GM18951 (cell line): ENCODE measurements at regions not wholly inside any gene's neighbourhood (a gene's known extent, or its start where the extent isn't known, plus 50 kb on each side); places are given as distances from the start of the nearest gene placed in this dataset.

ENCODE experiments used
- POLR2A ChIP-seq: IDR thresholded peaks from 4 replicates; pipeline ENCODE4 v1.6.1; 2011; ENCODE audit warnings: mild to moderate bottlenecking; ENCODE audit not compliant: insufficient read length, insufficient read depth; ENCODE audit errors: extremely low read depth
- in situ Hi-C: fragments of 300-500 bp; cut with MboI; formaldehyde crosslinking; loops from one replicate; pipeline ENCODE4 v1.12.0; 2022; ENCODE audit warnings: low sequenced_read_pairs, mixed read lengths, inconsistent platforms; ENCODE audit not compliant: unreplicated experiment

- TF ChIP-seq POLR2A: no peak
- in situ Hi-C loops: no loop called here
These were observed 117.6 kb downstream of the MRPL14 start for GRCh38 chr6:44009425-44010321.

- in situ Hi-C loops: no loop called here
- TF ChIP-seq POLR2A: no peak
These were observed 118.4 kb downstream of the MRPL14 start for GRCh38 chr6:44008821-44009370.

GRCh38 chr6:44007818-44008621, 119.2 kb downstream of the MRPL14 start:
- in situ Hi-C loops: no loop called here
- no peak for TF ChIP-seq POLR2A

GRCh38 chr6:44006872-44007303, 120.4 kb downstream of the MRPL14 start:
- in situ Hi-C loops: no loop called here
- TF ChIP-seq POLR2A: no peak

- TF ChIP-seq POLR2A: no peak
- in situ Hi-C loops: no loop called here
These were observed 121.0 kb downstream of the MRPL14 start for GRCh38 chr6:44006123-44006871.

GRCh38 chr6:44005507-44005903, 121.7 kb downstream of the MRPL14 start:
- in situ Hi-C loops: no loop called here
- TF ChIP-seq POLR2A: no peak

- in situ Hi-C loops: no loop called here
- no peak for TF ChIP-seq POLR2A
These were observed 122.4 kb downstream of the MRPL14 start for GRCh38 chr6:44004625-44005506.

- in situ Hi-C loops: no loop called here
- no peak for TF ChIP-seq POLR2A
These were observed 123.1 kb downstream of the MRPL14 start for GRCh38 chr6:44004136-44004535.

- in situ Hi-C loops: no loop called here
- TF ChIP-seq POLR2A: no peak
These were observed 123.7 kb downstream of the MRPL14 start for GRCh38 chr6:44003345-44004061.

- no peak for TF ChIP-seq POLR2A
- in situ Hi-C loops: no loop called here
These were observed 124.5 kb downstream of the MRPL14 start for GRCh38 chr6:44002593-44003344.
